VCaP (cell line): ENCODE measurements at regions not wholly inside any gene's neighbourhood (a gene's known extent, or its start where the extent isn't known, plus 50 kb on each side); places are given as distances from the start of the nearest gene placed in this dataset.
"Not testable (repeated sequence)": the region's sequence is repeated elsewhere in the genome, so short reads cannot be mapped to it uniquely, and the experiment has no call there.

Experiments
- H3K27ac ChIP-seq: fragments of 450-650 bp; 2 replicates; pipeline ENCODE4 v1.5.1; 2017
- TF ChIP-seq, protein P1 (sequence below): fragments of 450-650 bp; conservative IDR thresholded peaks from 2 replicates; pipeline ENCODE4 v1.5.1; 2017; ENCODE audit warnings: mild to moderate bottlenecking, moderate library complexity

DNA sequence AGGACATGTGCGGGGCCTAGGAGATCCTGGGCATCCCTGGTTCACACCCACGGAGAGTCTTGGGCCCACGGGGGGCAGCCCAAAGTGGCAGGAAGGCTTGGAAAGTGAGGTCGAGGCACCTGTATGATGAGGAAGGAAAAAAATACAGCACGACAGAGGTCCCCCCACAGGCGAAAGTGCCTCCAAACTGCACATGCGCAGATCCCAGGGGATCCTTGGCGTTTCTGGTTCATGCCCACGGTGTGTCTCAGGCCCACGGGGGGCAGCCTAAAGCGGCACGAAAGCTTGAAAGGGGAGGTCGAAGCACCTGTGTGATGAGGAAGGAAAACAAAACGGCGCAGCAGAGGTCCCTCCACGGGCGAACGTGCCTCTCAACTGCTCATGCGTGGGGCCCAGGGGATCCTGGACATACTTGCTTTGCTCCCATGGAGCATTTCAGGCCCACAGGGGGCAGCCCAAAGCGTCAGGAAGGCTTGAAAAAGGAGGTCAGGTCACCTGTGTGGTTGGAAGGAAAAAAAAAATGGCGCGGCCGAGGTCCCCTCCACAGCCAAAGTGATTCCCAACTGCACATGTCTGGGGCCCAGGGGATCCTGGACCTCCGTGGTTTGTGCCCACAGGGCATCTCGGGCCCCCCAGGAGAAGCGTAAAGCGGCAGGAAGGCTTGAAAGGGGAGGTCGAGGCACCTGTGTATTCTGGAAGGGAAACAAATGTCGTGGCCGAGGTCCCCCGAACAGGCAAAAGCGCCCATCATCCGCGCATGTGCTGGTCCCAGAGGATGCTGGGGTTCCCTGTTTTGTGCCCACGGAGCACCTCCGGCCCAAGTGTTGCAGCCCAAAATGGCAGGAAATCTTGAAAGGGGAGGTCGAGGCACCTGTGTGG is 582.6 kb downstream of the ALG10 start:
- H3K27ac ChIP-seq = no peak overlapping the region
- TF ChIP-seq, protein P1, sequence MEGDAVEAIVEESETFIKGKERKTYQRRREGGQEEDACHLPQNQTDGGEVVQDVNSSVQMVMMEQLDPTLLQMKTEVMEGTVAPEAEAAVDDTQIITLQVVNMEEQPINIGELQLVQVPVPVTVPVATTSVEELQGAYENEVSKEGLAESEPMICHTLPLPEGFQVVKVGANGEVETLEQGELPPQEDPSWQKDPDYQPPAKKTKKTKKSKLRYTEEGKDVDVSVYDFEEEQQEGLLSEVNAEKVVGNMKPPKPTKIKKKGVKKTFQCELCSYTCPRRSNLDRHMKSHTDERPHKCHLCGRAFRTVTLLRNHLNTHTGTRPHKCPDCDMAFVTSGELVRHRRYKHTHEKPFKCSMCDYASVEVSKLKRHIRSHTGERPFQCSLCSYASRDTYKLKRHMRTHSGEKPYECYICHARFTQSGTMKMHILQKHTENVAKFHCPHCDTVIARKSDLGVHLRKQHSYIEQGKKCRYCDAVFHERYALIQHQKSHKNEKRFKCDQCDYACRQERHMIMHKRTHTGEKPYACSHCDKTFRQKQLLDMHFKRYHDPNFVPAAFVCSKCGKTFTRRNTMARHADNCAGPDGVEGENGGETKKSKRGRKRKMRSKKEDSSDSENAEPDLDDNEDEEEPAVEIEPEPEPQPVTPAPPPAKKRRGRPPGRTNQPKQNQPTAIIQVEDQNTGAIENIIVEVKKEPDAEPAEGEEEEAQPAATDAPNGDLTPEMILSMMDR = no peak

DNA sequence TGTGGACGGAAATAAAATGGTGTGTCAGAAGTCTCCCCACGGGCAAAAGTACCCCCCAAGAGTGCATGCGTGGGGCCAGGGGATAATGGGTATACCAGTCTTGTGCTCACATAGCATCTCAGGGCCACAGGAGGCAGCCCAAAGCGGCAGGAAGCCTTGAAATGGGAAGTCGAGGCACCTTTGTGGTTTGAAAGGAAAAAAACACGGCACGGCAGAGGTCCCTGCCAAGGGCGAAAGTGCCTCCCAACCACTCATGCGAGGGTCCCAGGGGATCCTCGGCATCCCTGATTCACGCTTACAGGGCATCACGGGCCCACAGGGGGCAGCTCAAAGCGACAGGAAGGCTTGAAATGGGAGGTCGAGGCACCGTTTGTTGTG is 583.2 kb downstream of the ALG10 start:
- no peak overlapping the region for H3K27ac ChIP-seq
- TF ChIP-seq, protein P1 = no peak

DNA sequence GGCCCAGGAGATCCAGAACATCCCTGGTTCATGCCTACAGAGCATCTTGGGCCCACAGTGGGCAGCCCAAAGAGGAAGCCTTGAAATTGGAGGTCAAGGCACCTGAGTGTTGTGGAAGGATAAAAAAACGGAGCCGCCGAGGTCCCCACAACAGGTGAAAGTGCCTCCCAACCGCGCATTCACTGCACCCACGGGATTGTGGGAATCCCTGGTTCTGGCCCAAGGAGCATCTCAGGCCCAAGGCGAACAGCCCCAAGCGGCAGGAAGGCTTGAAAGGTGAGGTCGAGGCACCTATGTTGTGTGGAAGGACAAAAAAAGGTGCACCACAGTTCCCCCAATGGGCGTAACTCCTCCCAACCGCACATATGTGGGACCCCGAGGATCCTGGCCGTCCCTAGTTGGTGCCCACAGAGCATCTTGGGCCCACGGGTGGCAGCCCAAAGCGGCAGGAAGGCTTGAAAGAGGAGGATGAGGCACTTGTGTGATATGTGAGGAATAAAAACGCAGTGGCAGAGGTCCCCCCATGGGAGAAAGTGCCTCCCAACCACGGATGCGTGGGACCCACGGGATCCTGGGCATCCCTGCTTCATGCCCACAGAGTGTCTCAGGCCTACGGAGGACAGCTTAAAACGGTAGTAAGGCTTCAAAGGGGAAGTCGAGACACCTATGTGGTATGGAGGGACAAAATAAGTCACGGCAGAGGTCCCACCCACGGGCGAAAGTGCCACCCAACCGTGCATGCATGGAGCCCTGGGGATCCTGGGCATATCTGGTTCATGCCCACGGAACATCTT is 583.9 kb downstream of the ALG10 start:
- H3K27ac ChIP-seq = no peak overlapping the region
- TF ChIP-seq, protein P1 = no peak

DNA sequence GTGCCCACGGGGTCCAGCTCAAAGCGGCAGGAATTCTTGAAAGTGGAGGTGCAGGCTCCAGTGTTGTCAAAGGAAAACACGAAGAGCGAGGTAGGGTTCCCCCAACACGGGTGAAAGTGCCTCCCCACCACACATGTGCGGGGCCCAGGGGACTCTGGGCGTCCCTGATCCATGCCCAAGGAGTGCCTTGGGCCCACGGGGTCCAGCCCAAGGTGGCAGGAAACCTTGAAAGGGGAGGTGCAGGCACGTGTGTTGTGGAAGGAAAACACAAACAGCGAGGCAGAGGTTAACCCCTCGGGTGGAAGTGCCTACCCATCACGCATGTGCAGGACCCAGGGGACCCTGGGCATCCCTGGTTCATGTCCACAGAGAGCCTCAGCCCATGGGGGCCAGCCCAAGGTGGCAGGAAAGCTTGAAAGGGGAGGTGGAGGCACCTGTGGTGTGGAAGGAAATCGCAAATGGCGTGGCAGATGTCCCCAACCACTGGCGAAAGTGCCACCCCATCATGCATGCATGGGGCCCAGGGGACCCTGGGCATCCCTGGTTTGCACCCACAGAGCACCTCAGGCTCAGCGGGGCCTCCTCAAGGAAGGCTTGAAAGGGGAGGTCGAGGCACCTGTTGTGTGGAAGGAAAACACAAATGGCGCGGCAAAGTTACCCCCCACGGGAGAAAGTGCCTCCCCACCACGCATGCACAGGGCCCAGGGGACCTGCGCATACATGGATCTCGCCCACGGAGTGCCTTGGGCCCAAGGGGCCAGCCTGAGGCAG is 584.6 kb downstream of the ALG10 start:
- H3K27ac ChIP-seq = no peak overlapping the region
- TF ChIP-seq, protein P1 = no peak

DNA sequence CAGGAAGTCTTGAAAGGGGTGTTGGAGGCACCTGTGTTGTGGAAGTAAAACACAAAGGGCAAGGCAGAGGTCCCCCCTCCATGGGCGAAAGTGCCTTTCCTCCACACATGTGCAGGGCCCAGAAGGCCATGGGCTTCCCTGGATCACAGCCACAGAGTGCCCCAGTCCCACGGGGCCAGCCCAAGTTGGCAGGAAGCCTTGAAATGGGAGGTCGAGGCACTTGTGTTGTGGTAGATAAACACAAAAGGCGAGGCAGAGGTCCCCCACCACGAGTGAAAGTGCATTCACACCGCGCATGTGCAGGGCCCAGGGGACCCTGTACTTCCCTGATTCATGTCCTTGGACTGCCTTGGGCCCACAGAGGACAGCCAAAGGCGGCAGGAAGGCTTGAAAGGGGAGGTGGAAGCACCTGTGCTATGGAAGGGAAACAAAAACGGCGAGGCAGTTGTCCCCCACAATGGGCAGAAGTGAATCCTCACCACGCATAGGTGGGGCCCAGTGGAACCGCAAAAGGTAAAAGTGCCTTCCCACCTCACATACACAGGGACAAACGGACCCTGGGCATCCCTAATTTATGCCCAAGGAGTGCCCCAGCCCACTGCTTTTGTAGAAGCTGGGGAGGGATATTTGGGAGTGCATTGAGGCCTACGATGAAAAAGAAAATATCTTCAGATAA is 585.4 kb downstream of the ALG10 start:
- TF ChIP-seq, protein P1 = no peak
- H3K27ac ChIP-seq = no peak overlapping the region

DNA sequence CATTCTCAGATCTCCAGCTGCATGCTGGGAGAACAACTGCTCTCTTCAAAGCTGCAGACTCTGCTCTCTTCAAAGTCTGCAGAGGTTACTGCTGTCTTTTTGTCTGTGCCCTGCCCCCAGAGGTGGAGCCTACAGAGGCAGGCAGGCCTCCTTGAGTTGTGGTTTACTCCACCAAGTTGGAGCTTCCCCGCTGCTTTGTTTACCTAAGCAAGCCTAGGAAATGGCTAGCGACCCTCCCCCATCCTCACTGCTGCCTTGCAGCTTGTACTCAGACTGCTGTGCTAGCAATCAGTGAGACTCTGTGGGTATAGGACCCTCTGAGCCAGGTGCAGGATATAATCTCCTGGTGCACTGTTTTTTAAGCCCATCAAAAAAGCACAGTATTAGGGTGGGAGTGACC is 591.7 kb downstream of the ALG10 start:
- H3K27ac ChIP-seq = not testable (repeated sequence)

DNA sequence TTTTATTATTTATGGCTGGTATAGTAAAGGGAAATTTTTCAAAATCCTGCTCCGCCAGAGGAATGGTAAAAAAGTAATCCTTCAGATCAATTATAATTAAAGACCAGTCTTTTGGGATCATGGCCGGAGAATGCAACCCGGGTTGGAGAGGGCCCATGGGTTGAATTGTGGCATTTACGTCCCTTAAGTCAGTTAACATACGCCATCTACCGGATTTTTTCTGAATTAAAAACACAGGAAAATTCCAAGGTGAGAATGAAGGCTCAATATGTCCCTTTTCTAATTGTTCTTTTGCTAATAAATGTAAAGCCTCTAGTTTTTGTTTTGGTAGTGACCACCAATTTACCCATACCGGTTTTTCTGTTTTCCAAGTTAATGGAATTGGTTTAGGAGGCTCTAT is 602.8 kb downstream of the ALG10 start:
- no peak overlapping the region for H3K27ac ChIP-seq

More for the DNA sequence above, 602.8 kb downstream of the ALG10 start:
- TF ChIP-seq, protein P1 = peak; percentile 74
